Ureter (tissue), 1 donor: ENCODE measurements at regions not wholly inside any gene's neighbourhood (a gene's known extent, or its start where the extent isn't known, plus 50 kb on each side); places are given as distances from the start of the nearest gene placed in this dataset.
"Not testable (repeated sequence)": the region's sequence is repeated elsewhere in the genome, so short reads cannot be mapped to it uniquely, and the experiment has no call there.

Experiments
- DNase-seq: peaks from one replicate; pipeline ENCODE4 v3.0.0-alpha.2; 2020; ENCODE audit warnings: low spot score
- donor health status: DM: yes; HTN: yes; CAD: no.

- DNase-seq: no peak
Measured at GRCh38 chr21:18819507-18819906, 415.9 kb upstream of the TMPRSS15 start.

- no peak for DNase-seq
Measured at GRCh38 chr21:18826562-18826961, 423.0 kb upstream of the TMPRSS15 start.

- DNase-seq: no peak
Measured at GRCh38 chr21:18831942-18832676, 428.5 kb upstream of the TMPRSS15 start.

GRCh38 chr21:18832950-18833349 lies 429.4 kb upstream of the TMPRSS15 start:
- no peak for DNase-seq

- not testable (repeated sequence) for DNase-seq
Measured at GRCh38 chr21:18834121-18834520, 430.5 kb upstream of the TMPRSS15 start.

GRCh38 chr21:18840239-18840638 lies 436.7 kb upstream of the TMPRSS15 start:
- DNase-seq: no peak

- not testable (repeated sequence) for DNase-seq
Measured at GRCh38 chr21:18857606-18858005, 454.0 kb upstream of the TMPRSS15 start.

- no peak for DNase-seq
Measured at GRCh38 chr21:18869104-18869503, 465.5 kb upstream of the TMPRSS15 start.

GRCh38 chr21:18877917-18878316 lies 474.3 kb upstream of the TMPRSS15 start:
- no peak for DNase-seq

- DNase-seq: no peak
Measured at GRCh38 chr21:18887922-18888602, 484.5 kb upstream of the TMPRSS15 start.

GRCh38 chr21:18893406-18893805 lies 489.8 kb upstream of the TMPRSS15 start:
- DNase-seq: no peak

- no peak for DNase-seq
Measured at GRCh38 chr21:18894387-18894786, 490.8 kb upstream of the TMPRSS15 start.

- DNase-seq: no peak
Measured at GRCh38 chr21:18899261-18899660, 495.7 kb upstream of the TMPRSS15 start.

GRCh38 chr21:18902660-18903059 lies 499.1 kb upstream of the TMPRSS15 start:
- no peak for DNase-seq

GRCh38 chr21:18907076-18907475 lies 503.5 kb upstream of the TMPRSS15 start:
- DNase-seq: no peak

GRCh38 chr21:18908641-18909040 lies 505.1 kb upstream of the TMPRSS15 start:
- DNase-seq: no peak

- DNase-seq: no peak
Measured at GRCh38 chr21:18913914-18914313, 510.3 kb upstream of the TMPRSS15 start.

GRCh38 chr21:18914570-18914969 lies 511.0 kb upstream of the TMPRSS15 start:
- DNase-seq: no peak

GRCh38 chr21:18917622-18918021 lies 514.0 kb upstream of the TMPRSS15 start:
- DNase-seq: no peak

- no peak for DNase-seq
Measured at GRCh38 chr21:18931237-18931636, 527.7 kb upstream of the TMPRSS15 start.

- no peak for DNase-seq
Measured at GRCh38 chr21:18937337-18937736, 533.8 kb upstream of the TMPRSS15 start.

GRCh38 chr21:18940791-18941190 lies 537.2 kb upstream of the TMPRSS15 start:
- DNase-seq: no peak

- no peak for DNase-seq
Measured at GRCh38 chr21:18950045-18950740, 546.6 kb upstream of the TMPRSS15 start.
